HG03442 (cell line): ENCODE measurements at regions not wholly inside any gene's neighbourhood (a gene's known extent, or its start where the extent isn't known, plus 50 kb on each side); places are given as distances from the start of the nearest gene placed in this dataset.
A peak's percentile ranks its signal among the peaks of the same experiment; 100 is the strongest.

Source experiments
- ATAC-seq: cut with Tn5 transposase; IDR thresholded peaks from one replicate; pipeline ENCODE4 v1.9.1; 2021; ENCODE audit warnings: mild to moderate bottlenecking, moderate library complexity; ENCODE audit not compliant: unreplicated experiment

DNA sequence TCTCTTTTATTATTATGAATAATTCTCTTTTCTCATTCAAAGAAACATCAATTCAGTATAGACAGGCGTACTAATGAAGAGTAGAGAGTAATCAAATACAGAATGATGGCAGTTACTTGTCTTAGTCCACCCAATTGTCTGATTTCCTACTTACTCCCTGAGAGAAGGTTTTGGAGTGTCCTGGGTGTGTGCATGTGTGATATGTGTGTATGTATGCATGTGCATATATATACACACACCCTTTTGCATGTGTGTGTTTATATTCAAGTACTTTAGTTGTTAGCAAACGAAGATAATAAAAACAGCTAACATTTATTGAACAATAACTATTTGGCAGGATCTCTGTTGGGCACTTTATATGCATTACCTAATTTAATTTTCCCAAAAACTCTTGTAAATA is 63.2 kb upstream of the CCDC190 start:
- ATAC-seq: no peak

DNA sequence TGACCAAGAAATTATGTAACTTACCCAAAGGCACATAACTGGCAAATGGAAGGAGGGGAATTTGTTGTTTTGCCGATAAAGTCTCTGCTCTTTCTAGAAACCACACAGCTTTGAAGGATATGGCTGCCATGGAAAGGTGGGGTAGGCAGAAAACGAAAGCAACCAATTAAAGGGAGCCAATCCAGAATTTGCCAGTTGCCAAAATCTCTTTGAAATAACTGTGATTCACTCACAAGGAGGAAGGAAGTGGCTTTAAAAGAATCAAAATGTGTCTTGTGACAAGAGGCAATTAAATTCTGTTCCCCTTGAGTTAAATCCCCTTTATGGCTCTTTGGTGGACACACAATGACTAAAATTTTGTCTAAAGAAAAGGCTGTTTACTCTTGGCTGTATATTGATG is 61.2 kb upstream of the CCDC190 start:
- ATAC-seq: no peak

DNA sequence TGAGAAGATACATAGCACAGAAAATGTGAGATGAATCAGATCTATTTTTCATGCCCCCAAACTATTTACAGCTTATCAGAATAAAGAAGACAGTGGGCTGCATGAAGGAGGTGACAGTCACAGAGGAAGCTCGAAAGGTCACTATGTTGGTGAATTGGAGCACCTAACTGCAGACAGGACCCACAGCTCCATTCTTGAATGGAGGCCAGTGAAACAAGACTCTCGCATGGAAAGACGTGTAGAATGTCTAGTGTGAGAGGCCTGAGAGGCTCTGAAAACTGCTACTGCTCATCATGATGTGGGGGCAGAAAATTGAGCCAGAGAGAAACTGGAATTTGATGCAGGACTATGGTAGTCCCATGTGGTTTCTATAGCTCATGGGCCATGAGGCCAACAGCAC is 60.3 kb upstream of the CCDC190 start:
- ATAC-seq: no peak

DNA sequence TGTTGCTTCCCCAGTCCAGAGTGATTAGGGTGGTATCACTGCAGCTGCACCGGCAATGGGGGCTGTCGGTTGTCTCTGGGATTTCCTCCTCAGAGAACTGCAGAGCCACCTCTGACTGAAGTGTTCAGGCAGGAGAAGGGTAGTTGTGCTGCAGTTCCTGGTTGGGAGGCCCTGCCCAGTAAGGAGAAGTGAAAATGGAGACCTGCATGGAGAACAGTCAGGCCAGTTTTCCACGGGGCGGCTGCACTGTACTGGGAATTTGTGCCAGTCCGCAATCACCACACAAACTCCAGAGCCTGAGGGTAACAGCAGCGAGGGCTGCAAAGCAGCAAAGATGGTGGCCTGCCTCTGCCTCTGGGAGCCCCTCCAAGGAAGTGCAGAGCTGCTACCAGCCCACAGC is 58.1 kb upstream of the CCDC190 start:
- ATAC-seq: no peak

DNA sequence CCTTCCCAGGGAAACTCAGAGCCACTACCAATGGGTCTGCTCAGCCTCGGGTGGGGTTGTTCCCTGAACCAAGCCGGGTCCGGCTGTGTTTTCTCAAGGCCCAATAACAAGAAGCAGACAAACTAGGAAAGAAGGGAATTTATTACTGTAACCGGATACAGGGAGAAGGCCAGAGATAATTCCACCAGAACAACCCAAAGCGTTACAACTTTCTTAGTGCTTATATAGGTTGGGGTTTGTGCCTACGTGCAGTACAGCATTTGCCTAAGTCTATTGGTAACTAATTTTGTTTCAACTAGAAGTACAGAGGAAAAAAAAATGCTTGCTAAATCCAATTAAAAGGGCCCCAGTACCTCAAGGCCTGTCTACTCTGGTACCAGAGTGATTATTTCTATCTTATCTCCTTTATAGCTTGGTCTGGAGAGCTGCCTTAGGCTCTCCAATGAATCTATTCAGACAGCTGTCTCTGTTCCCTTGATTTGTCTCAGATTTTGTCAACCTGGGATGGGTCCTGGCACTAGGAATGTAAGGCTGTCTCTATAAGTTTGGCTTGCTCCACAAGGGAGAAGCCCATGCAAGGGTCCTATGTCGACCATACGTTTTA is 57.3 kb upstream of the CCDC190 start:
- no peak for ATAC-seq

DNA sequence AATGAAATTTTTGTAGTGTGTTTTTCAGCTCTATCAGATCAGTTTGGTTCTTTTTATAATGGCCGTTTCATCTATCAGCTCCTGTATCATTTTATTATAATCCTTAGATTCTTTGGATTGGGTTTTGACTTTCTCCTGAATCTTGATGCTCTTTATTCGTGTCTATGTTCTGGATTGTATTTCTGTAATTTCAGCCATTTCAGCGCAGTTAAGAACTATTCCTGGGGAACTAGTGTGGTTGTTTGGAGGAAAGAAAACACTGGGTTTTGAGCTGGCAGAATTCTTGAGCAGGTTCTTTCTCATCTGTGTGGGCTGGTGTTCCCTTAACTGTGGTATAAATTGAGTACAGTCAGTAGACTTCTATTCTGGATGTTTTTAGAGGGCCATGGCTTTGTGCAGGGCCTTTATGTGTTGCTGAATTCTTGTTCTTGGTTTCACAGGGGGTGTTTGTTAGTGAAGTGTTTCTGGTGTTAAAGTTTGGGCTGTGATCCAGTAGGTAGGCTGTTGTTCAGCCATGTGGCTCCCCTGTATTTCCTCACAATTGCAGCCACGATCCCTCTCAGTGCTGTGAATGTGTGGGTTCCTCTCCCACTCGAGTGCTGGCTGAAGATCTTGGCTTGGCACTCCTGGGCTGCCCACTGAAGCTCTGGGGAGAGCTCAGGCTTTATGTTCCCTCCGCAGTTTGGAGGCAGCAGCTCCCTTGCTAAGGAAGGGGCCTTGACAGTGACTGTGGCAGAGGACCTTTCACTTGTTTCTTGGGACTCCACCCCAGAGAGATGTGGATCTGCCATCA is 56.0 kb upstream of the CCDC190 start:
- ATAC-seq: no peak

DNA sequence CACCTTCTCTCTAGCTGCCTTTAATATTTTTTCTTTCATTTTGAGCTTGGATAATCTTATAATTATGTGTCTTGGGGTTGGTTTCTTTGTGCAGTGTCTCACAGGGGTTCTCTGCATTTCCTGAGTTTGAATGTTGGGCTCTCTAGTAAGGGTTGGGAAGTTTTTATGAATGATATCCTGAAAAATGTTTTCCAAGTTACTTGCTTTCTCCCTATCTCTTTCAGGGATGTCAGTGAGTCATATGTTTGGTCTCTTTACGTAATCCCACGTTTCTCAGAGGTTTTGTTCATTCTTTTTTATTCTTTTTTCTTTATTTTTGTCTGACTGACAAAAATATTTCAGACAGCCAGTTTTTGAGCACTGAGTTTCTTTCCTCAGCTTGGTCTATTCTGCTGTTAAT is 55.4 kb upstream of the CCDC190 start:
- ATAC-seq: no peak

DNA sequence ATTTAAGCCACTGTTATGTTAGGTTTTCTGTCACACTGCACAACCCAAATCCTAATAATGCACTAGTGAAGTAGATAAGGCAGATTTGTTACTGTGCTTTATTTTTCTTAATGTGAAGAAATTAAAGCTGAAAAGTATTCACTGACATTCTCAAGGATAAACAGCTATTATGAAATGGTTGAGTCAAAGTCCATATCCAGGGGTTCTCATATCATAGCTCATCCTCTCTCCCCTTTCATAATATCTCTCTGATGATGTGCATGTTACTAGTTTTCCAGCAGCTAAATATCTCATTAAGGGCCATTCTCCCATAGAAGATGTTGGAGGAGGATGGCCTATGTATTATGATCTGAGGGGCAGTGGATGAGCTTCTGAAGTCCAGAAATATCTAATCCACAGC is 53.6 kb upstream of the CCDC190 start:
- no peak for ATAC-seq

DNA sequence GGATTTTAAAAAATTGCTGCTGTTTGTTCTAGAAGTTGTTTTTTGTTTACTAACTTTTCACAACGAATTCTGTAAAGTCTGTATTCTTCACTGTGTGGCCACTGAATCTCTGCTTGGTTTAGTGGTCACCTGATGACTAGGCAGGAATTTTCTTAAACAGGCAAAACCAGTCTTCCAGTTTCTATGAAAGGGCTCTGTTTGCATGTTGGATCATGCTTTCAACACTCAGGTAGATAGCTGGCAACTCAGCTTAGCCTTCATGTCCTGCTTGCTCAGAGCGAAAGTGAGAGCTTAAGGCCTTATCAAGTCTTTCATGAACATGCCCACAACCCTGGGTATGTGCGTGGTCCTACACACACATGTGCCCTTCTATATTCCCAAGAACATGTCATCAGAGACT is 52.4 kb upstream of the CCDC190 start:
- ATAC-seq: peak; percentile 74

DNA sequence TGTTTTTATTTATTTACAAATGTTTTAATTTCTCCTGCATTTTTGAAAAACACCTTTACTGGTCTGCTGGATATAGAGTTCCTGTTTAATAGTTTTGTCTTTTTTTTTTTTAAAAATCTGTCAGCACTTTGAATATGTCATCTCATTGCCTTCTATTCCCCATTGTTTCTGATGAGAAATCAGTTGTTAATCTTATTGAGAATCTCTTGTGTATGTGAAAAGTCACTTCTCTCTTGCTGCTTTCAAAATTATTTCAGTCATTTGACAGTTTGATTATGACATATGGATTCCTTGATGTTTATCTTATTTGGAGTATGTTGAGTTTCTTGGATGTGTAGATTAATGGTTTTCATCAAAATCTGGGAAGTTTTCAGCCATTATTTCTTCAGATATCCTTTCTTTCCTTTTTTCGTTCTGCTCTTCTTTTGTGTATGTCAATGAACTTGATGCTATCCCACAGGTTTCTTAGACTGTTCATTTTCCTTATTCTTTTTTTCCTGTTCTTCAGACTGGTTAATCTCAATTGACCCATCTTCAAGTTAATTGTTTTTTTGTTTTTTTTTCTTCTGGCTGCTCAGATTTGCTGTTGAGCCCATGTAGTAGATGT is 51.2 kb upstream of the CCDC190 start:
- no peak for ATAC-seq
